Left hindlimb (tissue), 1 donor: ENCODE measurements at regions not wholly inside any gene's neighbourhood (a gene's known extent, or its start where the extent isn't known, plus 50 kb on each side); places are given as distances from the start of the nearest gene placed in this dataset.
"Not testable (repeated sequence)": the region's sequence is repeated elsewhere in the genome, so short reads cannot be mapped to it uniquely, and the experiment has no call there.

ENCODE experiments used
- DNase-seq: peaks from one replicate; pipeline ENCODE4 v3.0.0-alpha.2; 2018

DNA sequence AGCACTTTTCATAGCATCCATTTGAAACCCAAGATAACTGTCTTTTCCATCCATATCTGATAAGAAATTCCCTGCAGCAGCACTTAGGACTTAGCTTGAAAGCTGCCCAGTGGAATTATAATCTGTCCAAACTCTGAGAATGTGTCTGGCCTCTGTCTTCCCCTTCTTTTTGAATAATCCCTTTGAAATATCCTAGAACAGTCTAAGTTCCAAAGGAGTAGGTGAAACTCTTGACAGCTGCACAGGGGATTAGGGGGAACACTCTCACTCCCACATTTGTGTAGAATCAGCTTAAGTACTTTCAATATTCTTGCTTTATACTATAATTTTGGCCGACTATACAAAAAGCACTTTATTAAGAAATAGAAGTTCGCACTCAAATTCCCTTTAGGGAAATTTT lies 157.7 kb downstream of the PAPSS1 start:
- no peak for DNase-seq

DNA sequence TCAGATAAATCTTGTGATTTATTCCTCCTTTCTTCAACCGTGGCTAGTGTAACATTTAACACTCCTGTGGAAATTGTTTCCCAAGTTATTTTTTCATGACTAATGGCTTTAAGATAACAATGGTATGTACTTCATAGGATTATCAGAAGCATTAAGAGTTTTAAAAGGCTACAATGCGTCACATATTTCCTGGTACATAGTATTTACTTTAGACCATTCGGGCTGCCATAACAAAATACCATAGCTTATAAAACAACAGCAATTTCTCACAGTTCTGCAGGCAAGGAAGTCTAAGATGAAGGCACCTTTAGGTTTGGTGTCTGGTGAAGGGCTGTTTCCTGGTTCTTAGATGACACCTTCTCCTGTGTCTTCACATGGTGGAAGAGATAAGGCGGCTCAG lies 158.6 kb downstream of the PAPSS1 start:
- no peak for DNase-seq

DNA sequence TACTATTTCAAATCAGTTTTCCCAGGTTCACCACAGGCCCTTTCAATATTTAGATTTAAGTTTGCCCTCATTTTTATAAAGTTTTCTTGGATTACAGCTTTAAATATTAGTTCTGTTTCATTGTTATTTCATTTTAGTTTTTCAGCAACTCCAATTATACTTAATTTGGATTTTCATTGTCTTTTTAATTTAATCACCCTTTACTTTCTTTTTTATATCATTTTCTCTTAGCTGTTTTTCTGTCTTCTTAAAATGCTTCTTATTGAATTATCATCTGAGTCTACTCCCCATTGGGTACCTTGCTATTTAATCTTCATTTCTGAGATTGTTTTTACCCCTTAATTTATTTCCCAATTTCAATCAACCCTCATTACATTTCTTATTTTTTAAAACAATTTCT lies 160.4 kb downstream of the PAPSS1 start:
- DNase-seq, result no peak

DNA sequence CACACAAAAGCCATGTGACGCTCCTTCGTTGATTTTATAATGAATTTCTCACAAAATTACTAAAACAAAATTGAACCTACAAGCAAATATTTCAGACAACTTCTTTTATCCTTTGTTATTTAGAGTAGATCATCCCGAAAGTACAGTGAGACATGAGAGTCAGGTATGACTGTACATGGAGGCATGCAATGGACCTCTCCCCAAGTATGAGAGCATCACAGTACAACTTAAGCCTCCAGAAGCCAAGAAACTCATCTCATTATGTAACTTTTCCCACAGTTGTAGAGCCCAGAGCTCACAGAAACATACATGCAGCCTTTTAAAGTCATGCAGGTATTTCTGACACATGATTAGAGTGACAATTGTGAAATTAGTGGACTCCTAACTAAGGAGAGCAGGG lies 167.7 kb downstream of the PAPSS1 start:
- no peak for DNase-seq

DNA sequence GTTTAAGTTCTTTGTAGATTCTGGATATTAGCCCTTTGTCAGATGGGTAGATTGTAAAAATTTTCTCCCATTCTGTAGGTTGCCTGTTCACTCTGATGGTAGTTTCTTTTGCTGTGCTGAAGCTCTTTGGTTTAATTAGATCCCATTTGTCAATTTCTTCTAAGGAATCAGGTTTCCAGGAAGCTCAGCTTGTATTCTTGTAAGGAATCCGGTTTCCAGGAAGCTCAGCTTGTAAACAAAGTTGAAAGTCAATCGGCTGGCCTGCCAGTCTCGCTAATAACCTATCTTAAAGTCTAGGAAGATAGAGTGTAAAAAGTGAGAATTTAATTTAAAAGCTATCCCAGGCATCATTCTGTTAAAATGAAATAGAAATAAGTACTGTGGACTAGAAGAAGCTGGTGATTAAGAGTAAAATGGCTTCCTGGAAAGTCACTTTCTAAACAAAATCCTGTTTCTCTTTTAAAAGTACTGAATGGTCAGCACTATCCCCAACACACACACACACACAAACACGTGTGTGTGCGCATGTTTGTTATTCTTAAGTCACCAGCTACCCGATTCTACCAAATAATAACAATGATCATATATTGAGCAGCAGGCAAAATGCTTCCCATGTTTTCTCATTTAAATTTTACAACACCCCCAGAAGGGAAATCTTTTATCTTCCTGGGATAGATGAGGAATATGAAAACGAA lies 171.7 kb downstream of the PAPSS1 start:
- DNase-seq, result no peak

DNA sequence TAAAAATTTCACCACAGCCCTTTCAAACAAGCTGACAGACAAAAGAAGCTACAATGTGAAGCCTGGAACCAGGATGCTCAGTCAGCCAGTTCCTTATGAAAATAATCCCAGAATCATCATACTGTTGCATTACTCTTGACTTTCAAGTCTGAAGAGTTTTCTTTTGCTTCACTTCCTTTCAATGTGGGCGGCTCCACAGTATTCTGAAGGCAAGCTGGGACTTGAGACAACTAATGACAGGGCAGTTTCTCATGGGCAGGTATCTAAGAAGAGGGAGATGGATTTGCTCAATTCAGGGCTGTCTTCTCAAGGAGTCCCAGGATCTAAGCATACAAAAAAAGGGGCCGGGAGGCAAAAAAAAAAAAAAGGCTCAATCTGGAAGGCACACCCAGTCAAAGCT lies 173.4 kb downstream of the PAPSS1 start:
- no peak for DNase-seq

DNA sequence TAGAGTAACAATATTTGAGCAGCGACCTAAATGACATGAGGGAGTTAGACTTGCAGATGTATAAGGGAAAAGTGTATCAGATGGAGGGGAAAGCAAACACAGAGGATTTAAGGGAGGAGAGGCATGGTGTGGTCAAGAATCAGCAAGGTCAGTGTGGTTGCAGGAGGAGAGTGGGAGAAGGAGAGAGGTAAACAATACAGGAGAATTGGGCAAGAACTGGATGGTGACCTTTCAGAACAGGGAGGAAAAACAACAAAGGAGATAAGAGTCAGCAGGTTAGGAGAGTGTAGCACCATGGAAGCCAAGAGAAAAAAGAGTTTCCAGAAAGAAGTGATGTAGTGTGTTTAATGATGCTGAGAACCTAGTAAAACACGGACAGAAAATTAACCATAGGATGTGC lies 178.5 kb downstream of the PAPSS1 start:
- DNase-seq, result no peak

DNA sequence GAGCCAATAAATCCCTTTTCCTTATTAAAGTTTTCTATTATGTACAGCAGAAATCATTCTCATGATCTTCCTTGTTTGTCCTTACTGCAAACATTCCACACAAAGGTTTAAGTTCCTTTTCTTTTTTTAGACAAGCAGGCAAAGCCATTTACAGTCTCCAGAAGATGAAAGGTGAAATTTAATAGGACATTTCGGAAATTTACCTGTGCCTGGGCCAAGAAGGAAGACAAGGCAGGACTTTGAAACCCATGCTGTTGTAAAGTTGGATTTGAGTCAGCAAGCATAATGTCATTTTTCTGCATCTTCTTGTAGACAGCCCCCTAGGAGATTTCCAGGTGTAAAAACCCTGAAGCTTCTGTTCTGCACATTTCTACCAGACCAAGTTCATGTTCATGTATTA lies 188.1 kb downstream of the PAPSS1 start:
- no peak for DNase-seq

DNA sequence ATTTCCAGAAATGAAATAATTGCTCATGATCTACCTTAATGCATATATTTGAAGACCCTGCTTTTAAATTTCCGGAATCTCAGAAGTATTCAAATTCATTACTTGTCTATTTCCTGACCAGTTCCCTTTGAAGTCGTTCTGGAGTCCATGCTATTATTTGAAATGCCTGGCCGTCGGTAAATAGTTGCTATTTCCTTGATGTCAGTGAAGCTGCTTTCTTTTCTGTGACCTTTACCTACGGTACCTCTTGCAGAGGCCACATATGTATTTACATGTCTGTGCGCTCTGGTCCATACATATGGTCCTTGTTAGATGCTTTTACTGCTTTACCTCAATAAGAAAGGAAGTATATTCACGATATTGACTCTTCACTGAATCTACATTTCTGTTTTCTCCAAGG lies 199.7 kb downstream of the PAPSS1 start:
- DNase-seq, result no peak

DNA sequence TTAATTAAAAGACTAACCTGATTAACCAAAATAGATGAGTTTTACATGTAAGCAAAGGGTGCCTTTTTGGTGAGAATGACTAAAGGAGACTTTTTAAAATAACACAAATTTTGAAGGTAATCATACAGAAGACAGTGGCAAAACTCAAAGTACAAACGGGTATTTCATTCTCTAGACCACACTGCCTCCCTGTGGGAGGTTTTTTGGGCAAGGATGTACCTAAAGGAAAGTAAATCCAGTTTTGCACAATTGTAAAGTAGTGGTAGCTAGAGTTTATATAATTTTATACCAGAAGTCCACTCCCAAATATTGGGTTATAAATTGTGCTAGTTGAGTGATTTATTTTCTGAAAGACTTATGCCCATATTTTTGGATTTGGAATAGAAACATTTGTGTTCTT lies 201.0 kb downstream of the PAPSS1 start:
- DNase-seq, result peak; percentile 40

DNA sequence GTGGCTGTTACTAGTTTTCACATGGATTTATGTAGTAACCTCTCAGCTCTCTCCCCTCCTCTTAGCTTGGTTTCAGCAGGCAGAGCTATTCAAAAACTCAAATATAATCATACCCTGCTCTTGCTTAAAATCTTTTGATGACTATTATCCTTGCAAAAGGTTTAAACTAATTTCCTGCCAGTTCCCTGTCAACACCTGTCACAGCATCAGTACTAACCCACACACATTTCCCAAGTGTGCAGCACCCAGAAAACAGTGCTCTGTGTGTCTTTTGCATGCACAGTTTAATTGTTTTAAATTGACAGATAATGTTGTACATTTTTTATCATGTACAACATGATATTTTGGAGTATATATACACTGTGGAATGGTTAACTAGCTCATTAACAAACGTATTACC lies 202.0 kb downstream of the PAPSS1 start:
- DNase-seq, result no peak

DNA sequence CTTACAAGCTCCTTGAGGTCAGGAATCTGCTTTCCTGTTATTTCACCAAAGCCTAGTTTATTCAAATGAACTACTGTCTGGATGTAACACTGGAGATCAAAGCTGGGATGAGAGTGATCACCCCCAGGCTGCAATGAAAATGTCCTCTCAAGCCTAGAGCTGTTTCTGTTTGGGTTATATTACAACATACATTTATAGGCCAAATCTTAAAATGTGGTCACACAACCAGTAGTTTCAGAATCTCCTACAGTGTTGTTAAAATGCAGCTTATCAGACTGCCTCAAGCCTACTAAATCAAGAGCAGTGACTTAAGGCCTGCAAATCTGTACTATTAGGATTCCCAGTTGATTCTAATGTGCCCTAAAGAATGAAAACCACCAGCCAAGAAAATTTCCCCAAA lies 207.5 kb downstream of the PAPSS1 start:
- no peak for DNase-seq

DNA sequence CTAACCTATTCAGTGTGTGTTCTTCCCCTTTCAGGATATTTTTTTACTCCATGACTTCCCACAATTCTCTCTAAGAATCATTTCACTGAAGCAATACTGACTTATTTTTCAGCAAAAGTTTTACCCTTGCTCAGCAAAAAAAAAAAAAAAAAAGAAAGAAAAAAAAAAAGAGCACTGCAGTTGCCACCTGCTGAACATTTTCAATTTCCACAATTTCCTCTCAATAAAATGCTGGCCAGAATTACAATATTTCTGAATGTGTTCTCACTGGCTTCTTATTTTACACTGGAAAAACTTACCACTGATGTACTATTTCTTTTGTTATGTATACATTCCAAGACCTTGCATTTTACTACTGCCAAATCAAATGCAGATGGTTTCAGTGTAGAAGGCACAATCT lies 210.4 kb downstream of the PAPSS1 start:
- no peak for DNase-seq

DNA sequence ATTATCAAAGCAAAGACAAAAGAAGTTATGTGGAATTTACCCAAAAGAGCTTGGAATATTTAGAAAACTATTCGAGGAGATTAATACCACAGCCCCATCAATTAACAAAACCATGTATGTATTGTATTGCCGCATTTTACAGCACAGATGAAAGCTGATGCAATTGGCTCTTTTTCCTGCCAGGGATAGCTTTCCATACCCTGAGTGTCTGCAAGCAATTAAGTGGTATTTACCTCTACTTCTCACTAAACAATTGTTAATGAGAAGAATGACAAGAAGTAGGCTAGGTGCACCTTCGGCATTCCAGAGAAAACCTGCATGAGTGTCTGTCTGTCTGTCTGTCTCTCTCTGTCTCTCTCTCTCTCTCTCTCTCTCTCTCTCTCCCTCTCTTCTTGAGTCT lies 219.5 kb downstream of the PAPSS1 start:
- DNase-seq, result no peak

DNA sequence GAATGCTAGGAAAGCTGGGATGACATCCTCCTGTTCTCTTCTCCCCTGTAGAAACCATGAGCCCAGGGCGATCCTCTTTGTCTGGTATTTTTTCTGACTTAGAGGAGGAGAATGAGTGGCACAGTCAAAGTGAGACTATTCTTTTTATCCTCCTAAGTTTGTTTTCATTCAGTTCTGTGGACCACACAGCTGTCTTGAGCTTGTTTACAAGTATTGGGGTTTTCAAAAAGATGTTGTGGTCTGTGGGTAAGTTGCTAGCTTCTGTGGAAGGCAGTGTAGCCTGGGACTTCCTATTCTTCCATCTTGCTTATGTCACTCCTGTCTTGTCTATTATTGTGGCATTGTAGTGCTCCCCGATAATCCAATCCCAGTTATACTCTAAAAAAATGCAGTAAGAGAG lies 223.0 kb downstream of the PAPSS1 start:
- no peak for DNase-seq

DNA sequence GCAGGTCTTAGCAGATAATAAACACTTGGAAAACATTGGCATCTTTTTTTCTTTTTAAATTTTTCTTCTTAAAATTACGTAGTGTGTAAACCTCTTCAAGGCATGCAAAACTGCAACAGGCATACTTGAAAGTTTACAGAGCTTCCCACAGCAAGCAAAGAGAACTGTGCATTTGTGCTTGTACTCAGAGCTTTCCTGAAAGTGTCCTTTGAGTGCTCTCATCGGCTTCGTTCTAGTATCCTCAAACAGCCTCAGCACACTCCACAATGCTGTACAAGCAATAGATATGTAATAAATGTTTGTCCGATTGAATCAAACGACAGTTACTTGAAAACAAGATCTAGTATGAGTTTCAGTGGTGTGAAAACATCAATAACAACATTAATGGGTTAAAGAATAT lies 227.5 kb downstream of the PAPSS1 start:
- DNase-seq, result no peak

DNA sequence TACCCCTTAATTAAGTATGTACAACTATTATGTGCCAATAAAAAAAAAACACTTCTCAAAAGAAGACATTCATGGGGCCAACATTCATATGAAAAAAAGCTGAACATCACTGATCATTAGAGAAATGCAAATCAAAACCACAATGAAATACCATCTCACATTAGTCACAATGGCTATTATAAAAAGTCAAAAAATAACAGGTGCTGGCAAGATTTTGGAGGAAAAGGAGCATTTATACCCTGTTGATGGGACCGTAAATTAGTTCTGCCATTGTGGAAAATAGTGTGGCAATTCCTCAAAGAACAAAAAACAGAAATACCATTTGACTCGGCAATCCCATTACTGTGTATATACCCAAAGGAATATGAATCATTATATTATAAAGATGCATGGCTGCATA lies 229.9 kb downstream of the PAPSS1 start:
- DNase-seq, result no peak

DNA sequence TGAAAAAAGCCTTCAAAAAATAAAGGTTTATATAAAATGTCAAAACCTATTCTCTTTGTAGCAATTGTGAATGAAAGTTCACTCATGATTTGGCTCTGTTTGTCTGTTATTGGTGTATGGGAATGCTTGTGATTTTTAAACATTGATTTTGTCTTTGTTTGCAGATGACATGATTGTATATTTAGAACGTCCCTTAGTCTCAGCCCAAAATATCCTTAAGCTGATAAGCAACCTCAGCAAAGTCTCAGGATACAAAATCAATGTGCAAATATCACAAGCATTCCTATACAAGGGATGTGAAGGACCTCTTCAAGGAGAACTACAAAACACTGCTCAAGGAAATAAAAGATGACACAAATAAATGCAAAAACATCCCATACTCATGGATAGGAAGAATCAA lies 236.4 kb downstream of the PAPSS1 start:
- DNase-seq, result not testable (repeated sequence)

DNA sequence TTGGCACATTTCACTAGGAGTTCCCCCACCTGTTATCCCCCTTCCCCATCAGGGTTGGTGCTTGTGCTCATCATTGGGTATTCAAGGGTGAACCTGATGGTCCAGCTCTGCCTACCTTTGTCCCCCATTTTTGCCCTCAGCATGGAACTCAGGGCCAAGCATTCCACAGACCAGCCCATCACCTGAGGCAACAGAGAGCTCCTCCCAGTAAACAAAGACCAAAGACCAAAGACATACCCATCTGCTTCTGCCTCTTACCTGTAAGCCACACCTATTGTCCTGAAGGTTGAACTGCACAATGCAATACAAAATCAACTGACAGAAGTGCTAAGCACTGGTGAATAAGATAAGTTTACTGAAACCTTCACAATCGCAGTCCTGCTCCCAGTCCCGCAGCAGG lies 237.5 kb downstream of the PAPSS1 start:
- no peak for DNase-seq

DNA sequence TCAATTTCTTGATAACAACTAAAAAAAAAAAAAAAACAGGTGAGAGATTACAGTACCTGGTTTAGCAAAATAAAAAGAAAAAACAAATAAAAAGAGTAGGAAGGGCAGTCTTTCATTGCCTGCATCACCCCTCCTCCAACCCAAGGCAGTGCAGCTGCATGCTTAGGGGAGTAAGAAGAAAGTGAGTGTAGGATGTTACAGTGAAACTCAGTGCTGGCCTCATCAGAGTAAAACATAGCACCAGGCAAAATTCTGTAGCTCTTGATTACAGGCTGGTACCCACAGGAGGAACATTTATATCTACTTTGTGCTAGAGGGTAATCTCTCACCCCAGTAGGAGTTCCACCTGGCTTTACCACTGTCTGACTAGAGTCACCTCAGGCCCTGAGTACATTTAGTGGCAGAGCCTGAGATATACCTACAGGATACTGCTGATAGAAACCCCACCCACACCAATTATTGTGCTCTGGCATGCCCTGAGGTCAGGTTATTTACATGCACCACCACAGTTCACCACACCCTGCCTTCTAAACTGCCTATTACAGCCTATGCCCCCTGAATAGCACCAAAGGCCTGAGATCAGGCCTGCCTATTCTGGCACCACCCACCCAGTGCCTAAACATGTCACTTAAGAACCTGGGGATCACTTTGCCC lies 241.6 kb downstream of the PAPSS1 start:
- DNase-seq, result no peak

DNA sequence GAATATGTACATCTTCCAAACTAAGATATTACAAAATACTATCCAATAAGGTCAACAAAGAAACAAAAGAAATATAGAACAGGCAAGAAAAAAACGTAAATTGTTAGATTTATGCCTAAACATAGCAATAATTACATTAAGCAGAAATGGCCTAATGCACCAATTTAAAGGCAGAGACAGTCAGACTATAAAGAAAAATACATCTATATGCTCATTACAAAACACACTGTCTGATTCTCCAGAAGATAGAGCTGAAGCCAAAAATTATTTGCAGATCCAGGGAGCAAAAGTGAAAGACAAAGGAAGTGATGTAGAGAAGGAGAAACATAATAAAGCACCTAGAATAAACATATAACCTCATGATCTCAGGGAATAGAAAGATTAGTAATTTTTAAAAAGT lies 246.9 kb downstream of the PAPSS1 start:
- DNase-seq, result no peak

DNA sequence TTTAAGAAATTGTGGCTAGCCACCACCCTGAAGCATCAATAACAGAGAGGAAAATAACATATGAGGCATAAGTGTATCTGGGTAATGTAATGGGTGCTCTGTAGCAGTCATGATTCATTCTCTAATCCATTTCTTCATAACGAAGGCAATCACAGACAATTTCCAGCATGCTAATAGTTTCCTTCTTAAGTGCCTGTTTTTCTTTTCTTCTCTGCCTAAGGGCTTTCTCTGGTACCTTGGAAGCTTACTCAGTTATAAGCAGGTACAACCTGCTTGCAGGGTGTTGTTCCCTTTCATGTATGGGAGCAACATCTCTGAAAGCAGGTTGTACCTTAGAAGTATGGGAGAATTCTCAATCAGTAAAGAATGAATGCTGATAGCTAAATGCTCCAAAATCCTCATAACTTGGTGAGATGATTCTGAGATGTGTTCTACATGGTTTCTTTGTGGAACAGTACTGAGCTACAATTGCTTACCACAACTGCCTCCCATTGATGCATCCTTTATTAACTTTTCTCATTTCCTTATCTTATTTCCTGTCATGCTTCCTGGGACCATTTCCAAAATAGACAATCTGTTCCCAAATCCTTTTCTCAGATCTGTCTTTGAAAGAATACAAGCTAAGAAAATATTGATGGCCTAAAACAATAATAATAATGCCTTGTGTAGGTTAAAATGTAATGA lies 247.6 kb downstream of the PAPSS1 start:
- DNase-seq, result no peak

DNA sequence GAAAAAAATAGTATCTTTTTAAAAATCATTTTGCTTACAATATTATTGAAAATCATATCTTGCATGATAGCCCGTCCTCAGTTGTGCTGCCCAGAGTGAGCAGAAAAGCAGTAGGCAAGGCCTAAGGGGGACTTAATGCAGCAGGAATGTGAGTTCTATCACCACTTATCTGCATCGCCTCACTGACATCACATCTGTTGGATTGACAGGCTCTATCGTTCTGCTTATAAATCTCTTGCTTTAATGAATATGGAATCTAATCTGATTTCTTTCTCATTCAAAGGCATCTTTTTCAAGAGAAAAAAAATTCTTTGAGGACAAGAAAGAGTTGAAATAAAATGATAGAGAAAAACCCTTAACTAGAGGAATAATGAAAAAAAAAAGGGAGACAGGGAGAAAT lies 249.9 kb downstream of the PAPSS1 start:
- DNase-seq, result no peak

DNA sequence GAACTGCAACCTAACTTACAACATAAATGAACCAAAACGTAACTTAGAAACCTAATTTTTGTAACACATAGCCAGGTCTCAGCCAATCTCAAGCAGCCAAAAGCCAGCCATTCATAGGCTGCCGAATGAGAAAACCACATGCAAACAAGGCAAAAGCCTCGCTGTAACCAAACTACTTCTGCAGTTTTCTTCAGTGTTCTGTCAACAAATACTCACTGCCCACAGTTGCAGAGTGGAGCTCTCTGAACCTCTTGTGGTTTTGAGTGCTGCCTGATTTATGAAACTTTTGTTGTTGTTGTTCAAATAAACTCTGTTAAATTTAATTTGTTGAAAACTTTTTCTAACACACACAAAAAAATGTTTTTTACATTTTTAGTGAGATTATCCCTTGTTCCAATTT lies 251.2 kb downstream of the PAPSS1 start:
- DNase-seq, result no peak

DNA sequence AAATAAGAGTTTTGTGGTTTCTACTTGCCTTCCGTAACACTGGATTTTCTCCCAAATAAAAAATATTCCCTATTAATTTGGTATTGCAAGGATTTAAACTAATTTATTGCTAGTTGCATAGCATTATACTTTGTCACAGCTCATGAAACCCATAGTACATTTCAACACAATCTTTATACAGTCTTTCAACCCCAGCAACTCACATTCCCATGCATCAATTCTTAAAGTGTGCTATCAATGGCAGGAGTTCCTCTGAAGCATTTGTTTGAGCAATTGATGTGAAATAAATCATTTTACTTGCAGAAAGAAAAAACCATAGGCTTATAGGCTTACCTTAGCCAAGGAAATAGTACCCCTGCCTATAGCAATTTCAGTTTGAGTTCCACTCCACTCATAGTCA lies 251.9 kb downstream of the PAPSS1 start:
- DNase-seq, result no peak
